RWPE1 (cell line): ENCODE measurements at regions not wholly inside any gene's neighbourhood (a gene's known extent, or its start where the extent isn't known, plus 50 kb on each side); places are given as distances from the start of the nearest gene placed in this dataset.

ENCODE experiments used
- CTCF ChIA-PET: fragments of 350-600 bp; sonication (Branson Sonifier 250); formaldehyde crosslinking; extraction: SDS; loops from one replicate; lab custom pipeline; 2021; lab: Yijun Ruan, JAX
- POLR2A ChIA-PET: fragments of 400-600 bp; formaldehyde crosslinking; extraction: SDS; loops from one replicate; lab custom pipeline; 2020; ENCODE audit warnings: antibody characterized with exemption; ENCODE audit not compliant: low non-redundant PET; lab: Yijun Ruan, JAX
- DNase-seq: peaks from one replicate; pipeline ENCODE4 v3.0.0; 2012; ENCODE audit warnings: low spot score
- H3K27ac ChIP-seq: fragments of 450-650 bp; 2 replicates; pipeline ENCODE4 v1.5.1; 2017
- CTCF ChIP-seq: fragments of 450-650 bp; conservative IDR thresholded peaks from 2 replicates; pipeline ENCODE4 v1.5.1; 2017; ENCODE audit warnings: low read depth, mild to moderate bottlenecking

GRCh38 chr10:70939441-70940003 is 51.2 kb upstream of the PCBD1 start:
- no peak for DNase-seq
- H3K27ac ChIP-seq: no peak overlapping the region
- ChIA-PET POLR2A (no interaction called here), CTCF (interaction anchor here (0.7 to 1.7 kb wide), 2 partner anchors 13 to 14 kb away, joined by 3 to 6 read pairs; no protein-coding TSS in a partner anchor)
- TF ChIP-seq CTCF: no peak

GRCh38 chr10:70940834-70941568 is 52.6 kb upstream of the PCBD1 start:
- CTCF ChIA-PET: interaction anchor here (0.6 to 1.1 kb wide), 4 partner anchors 12 to 1956 kb away, joined by 3 to 4 read pairs (median 3); no protein-coding TSS in a partner anchor
- POLR2A ChIA-PET: no interaction called here
- no peak for TF ChIP-seq CTCF
- H3K27ac ChIP-seq: no peak overlapping the region
- peak; percentile 33 for DNase-seq

GRCh38 chr10:70942125-70942524 is 53.8 kb upstream of the PCBD1 start:
- no peak overlapping the region for H3K27ac ChIP-seq
- TF ChIP-seq CTCF: no peak
- POLR2A ChIA-PET: no interaction called here
- CTCF ChIA-PET: interaction anchor here (0.5 to 1.1 kb wide), 2 partner anchors 11 to 405 kb away, joined by 3 read pairs; no protein-coding TSS in a partner anchor
- DNase-seq: no peak

GRCh38 chr10:70942725-70943124 is 54.4 kb upstream of the PCBD1 start:
- DNase-seq: no peak
- ChIA-PET CTCF (interaction anchor here (0.5 to 1.7 kb wide), 2 partner anchors 18 to 406 kb away, joined by 3 to 11 read pairs; no protein-coding TSS in a partner anchor), POLR2A (no interaction called here)
- no peak for TF ChIP-seq CTCF
- H3K27ac ChIP-seq: no peak overlapping the region

GRCh38 chr10:70943249-70943648 is 54.9 kb upstream of the PCBD1 start:
- POLR2A ChIA-PET: no interaction called here
- H3K27ac ChIP-seq: no peak overlapping the region
- DNase-seq: no peak
- TF ChIP-seq CTCF: no peak
- CTCF ChIA-PET: interaction anchor here (0.5 to 1.7 kb wide), 2 partner anchors 19 to 1552 kb away, joined by 8 to 11 read pairs; no protein-coding TSS in a partner anchor

- no peak overlapping the region for H3K27ac ChIP-seq
- ChIA-PET CTCF (interaction anchor here (0.5 to 1.7 kb wide), 5 partner anchors 11 to 1553 kb away, joined by 3 to 11 read pairs (median 3); no protein-coding TSS in a partner anchor), POLR2A (no interaction called here)
- DNase-seq: no peak
- TF ChIP-seq CTCF: no peak
These were observed 55.6 kb upstream of the PCBD1 start for GRCh38 chr10:70943841-70944466.
